ENCODE measurements at regions not wholly inside any gene's neighbourhood (a gene's known extent, or its start where the extent isn't known, plus 50 kb on each side); places are given as distances from the start of the nearest gene placed in this dataset.
"Not testable (repeated sequence)": the region's sequence is repeated elsewhere in the genome, so short reads cannot be mapped to it uniquely, and the experiment has no call there.

DNA sequence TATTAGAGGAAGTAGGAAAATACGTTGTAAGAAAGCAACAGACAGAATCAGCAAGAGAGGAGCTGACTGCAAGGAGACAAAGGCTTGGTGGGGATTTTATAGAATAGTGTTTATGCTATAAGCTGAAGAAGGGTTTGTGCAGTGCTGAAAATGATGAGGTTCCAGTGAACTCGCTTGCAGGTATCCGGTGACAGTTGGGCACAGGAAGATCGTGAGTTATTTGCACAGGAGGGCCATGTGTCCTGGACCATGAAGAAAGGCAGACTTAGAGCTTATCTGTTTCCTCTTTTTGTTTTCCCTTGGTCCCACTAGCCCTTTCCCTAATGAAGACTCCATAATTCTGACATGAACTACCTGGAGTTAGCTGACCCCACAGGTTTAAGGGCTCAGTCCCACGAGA lies 61.4 kb downstream of the NXNL2 start:
- DNase-seq (ENCODE audit: low spot score): no peak

DNA sequence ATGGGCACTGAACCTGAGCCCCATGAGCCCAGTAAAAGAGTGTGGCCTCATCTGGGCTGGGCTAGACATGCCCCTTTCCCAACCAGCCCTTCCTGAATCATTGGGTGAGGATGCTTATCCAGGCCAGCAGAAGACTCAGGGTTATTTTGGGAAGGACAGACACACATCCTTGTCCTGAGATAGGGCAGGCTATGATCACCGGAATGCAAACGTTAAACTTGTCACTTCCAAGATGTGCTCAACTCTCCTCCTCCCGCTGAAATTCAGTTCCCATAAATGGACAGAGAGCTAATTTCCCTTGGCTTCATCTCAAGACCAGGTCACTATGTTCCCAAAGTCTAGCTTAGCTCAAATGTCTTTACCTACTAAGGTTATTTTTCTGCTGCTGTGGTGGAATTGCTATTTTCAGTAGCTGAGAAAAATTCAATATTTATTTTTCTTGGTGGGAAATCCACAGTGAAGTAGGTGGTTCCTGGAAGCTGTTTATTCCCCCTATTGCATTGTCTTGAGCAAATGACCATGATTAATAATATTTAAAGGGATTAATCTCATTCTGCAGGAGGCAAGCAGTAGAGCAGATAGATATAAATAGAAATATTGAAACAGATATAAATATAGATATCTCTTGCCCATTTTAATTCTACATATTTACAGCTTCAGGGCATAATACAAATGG lies 70.0 kb downstream of the NXNL2 start:
- DNase-seq (ENCODE audit: low spot score): no peak

DNA sequence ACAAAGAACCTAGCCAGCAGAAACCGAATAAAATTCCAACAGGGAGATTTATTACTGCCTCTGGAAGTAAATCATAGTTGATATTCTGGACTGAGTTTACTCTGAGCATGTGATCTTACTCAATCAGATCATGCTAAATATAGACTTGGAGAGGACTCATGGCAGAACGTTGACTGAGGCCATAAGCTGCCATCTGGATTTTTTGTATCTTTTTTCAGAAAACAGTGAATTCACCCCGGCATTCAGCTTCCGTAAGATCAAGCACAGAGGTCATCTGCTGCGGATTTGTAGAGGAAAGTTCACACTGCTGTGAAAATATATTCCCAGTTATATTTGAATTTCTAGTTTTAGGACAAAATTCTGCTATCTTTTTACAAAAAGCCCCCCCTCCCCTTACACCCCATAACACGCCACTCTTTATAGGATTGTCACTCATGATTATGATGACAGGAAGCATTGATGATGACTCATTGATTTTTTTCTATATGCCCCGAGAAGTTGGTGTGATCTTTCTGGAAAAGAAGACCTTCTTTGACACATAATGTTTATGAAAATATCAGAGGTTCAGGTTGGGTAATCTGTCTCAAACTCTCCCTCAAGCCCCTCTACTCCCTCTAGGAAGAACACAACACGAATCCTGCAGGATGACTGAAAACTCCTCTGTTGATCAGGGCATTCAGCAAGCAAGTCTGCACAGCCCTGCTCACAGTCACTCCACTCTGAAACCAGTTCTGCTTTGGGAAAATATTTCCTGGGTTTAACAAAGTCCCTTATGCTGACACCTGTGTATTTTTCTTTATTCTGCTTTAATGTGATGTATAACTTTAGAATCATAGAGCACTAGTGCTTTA lies 70.8 kb downstream of the NXNL2 start:
- no peak for DNase-seq (ENCODE audit: low spot score)

DNA sequence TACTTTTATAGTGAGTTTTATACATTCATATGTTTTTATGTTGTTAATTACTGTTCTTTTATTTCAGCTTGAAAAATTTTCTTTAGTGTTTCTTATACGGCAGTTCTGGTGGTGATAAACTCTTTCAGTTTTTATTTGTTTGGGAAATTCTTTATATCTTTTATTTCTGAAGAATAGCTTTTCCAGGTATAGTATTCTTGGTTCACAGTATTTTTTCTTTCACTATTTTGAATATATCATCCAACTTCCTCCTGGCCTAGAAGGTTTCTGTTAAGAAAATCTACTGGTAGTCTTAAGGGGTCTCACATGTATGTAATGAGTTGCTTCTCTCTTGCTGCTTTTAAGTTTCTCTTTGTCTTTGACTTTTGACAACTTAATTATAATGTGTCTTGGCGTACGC lies 79.4 kb downstream of the NXNL2 start:
- no peak for DNase-seq (ENCODE audit: low spot score)

DNA sequence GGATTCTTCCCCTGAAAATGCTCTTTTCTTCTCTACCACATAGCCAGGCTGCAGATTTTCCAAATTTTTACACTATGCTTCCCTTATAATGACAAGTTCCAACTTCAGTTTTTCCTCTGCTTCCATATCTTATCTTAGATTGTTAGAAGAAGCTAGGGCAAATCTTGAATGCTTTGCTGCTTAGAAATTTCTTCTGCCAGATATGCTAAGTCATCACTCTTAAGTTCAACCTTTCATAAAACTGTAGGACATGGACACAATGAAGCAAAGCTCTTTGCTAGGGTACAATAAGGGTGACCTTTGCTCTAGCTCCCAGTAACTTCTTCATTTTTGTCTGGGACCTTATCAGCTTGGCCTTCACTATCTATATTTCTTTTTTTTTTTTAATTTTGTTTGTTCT lies 88.7 kb downstream of the NXNL2 start:
- DNase-seq (ENCODE audit: low spot score): no peak

DNA sequence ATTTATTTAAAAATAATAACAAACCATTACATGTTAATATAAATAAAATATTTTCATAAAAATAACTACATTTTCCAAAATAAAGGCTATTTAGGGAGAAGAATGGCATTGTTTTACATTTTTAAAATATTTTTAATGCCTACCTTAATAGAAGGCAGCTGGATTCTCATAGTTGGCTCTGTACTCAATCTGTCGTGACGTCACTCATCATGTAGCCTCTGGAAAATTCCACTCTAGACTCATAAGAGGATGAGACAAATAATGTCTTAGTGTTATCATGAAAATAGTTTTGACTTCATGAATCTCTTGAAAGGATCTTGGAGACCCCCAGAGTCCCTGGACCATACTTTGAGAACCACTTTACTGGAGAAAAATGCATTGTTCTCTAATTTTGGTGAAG lies 93.1 kb downstream of the NXNL2 start:
- DNase-seq (ENCODE audit: low spot score): no peak

DNA sequence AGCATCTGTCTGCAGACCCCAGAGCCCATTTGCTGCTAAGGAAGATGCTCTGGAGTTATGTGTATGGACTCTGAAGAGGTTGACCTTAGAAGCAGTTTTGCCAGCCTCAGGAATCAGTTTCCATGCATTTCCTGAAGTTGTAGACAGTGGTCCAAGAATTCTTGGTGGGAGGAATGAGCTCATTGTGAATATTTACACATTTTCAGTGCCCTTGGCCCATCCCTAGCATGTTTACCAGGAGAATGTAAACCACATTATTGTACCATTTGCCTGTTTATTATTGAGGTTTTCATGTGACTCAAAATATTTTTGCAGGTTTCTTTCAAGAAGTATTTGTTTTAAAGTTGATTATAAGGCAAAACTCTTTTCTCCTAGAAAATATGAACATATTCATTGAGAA lies 93.8 kb downstream of the NXNL2 start:
- DNase-seq (ENCODE audit: low spot score): no peak

DNA sequence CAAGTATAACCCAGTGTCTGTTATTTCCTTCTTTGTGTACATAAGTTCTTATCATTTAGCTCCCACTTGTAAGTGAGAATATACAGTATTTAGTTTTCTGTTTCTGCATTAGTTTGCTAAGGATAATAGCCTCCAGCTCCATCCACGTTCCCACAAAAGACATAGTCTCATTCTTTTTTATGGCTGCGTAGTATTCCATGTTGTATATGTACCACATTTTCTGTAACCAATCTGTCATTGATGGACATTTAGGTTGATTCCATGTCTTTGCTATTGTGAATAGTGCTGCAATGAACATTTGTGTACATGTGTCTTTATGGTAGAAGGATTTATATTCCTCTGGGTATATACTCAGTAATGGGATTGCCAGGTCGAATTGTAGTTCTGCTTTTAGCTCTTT lies 95.6 kb downstream of the NXNL2 start:
- DNase-seq (ENCODE audit: low spot score): not testable (repeated sequence)

DNA sequence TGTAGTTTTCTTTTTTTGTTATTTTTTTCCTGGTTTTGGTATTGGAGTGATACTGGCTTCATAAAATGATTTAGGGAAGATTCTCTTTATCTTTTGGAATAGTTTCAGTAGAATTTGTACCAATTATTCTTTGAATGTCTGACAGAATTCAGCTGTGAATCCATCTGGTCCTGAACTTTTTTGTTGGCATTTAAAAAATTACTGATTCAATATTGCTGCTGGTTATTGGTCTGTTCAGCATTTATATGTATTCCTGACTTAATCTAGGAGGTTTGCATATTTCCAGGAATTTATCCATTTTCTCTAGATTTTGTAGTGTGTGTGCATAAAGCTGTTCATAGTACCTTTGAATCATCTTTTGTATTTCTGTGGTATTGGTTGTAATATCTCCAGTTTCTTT lies 100.2 kb downstream of the NXNL2 start:
- no peak for DNase-seq (ENCODE audit: low spot score)

DNA sequence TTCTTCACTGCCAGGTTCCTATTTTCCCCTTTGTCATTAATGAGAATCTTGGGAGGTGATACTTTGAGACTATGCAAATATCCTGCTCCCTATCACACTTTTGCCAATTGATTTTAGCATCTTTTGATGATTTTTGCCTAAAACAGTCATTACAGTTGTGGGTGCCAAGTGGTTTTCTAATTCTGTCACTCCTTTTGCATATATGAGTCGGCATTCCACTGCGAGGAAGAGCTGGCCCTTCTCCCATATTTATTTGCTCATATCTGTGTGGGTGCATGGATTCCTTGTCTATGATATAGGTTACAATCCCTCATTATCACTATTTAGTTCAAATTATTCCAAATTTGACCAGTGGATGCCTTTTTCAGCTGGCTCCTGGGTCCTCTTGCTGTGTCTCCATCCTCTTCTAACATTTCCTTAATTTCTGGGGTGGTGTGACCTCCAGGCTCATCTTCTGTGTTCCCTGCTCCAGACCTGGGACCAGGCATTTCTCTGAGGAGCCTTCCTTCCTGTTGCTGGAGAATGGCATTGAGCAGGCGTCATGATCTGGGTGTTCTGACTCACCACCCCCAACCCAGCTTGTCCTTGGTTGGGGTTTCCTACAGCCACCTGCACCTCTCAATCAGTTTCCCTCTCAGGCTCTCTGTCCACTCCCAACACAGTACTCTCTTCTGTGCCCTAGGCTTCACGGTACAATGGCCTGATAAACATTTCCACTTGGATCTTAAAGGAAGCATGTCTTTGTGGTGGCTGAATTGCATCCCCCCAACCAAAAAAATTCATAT lies 106.7 kb downstream of the NXNL2 start:
- DNase-seq (ENCODE audit: low spot score): no peak

DNA sequence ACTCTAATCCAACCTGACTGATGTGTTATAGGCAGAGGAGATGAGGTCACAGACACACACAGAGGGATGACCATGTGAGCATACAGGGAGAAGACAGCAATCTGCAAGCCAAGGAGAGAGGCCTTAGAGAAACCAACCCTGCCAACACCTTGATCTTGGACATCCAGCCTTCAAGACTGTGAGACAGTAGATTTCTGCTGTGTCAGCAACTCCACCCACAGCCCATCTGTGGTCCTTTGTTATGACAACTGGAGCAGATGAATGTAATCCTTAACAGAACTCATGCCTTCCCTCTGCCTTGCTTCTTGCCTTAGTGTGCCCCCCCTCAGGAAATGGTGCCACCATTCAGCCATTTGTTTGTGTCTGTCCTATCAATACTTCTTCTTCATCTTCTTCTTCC lies 107.4 kb downstream of the NXNL2 start:
- no peak for DNase-seq (ENCODE audit: low spot score)

DNA sequence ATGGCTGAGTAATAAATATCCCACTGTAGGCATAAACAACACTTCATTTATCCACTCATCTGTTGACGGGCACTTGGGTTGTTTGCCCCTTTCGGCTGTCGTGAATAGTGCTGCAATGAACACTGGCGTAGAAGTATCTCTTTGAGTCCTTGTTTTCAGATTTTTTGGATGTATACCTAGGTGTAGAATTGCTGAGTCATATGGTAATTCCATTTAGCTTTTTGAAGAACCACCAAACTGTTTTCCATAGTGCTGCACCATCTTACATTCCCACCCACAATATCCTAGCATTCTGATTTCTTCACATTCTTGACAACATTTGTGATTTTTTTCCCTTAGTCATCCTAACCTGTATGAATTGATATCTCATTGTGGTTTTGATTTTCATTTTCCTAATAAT lies 109.0 kb downstream of the NXNL2 start:
- DNase-seq (ENCODE audit: low spot score): no peak

DNA sequence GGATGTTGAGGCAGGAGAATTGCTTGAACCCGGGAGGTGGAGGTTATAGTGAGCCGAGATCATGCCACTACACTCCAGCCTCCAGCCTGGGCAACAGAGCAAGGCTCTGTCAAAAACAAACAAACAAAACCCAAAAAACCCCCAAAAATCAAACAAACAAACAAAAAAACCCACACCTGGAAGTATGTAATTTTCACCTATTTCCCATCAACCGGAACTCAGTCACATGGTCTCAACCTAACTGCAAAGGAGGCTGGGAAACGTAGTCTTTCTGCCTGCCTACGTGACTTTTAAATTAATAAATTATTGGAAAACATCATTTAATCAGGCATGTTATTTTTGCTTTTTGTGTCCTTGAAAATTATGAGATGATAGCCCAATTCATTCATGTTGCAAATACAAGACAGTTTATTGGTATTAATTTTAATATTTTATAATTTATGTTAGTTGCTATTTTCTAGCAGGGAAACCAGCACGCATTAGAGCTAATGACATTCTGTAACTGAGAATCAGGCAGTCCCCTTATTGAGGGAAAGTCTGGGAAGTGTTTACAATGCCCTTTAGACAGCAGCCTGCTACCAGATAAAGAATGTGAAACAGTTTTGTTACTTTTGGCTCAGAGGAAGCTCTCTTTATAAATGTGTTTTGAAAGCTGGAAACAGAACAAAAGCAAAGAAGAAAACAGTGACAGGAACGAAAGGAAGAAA lies 110.3 kb downstream of the NXNL2 start:
- no peak for DNase-seq (ENCODE audit: low spot score)

DNA sequence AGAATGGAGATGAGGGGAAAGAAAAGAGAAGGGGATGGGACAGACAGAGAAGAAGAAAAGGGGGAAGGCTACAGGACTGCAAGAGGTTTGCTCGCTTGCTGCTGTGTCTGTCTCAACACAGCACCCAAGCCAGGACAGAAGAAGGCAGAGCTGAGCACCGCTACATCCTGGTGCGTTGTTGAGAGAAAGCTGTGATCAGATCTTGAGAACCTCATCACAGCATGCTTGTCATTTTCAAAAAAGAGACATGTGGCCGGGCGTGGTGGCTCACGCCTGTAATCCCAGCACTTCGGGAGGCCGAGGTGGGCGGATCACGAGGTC lies 110.9 kb downstream of the NXNL2 start:
- no peak for DNase-seq (ENCODE audit: low spot score)

DNA sequence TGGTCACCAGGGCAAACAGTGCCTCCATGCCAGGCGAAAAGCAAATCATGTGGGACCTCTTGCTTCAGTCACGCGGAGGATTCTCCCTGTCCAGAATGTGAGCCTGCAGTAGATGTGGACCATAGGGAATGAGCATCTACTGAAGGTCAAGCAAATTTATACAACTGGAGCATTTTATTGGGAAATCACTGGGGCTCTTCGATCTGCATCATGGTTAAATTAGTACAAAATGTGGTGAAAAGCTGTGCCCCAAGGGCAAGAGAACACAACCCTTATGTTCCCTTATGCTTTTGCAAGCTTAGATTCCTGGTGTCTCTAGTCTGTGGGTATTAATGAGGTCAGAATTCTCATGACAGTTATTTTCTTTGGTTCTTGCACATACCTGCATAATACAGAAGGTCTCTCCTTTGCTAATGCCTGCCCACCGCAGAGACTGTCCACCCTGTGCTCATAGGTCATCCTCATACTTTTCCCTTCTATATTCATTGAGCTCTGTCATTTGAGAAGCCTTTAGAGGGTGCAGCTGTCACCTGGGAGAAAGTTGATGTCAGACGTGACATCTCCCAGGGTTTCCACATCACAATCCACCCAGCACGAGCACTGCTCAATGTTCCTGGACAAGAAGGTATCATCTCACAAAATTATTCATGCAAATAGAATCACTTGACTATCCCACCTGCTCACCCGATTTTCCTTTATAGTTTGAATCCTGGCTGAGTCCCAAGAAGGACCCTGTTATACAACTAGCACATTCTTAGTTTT lies 111.7 kb downstream of the NXNL2 start:
- no peak for DNase-seq (ENCODE audit: low spot score)

DNA sequence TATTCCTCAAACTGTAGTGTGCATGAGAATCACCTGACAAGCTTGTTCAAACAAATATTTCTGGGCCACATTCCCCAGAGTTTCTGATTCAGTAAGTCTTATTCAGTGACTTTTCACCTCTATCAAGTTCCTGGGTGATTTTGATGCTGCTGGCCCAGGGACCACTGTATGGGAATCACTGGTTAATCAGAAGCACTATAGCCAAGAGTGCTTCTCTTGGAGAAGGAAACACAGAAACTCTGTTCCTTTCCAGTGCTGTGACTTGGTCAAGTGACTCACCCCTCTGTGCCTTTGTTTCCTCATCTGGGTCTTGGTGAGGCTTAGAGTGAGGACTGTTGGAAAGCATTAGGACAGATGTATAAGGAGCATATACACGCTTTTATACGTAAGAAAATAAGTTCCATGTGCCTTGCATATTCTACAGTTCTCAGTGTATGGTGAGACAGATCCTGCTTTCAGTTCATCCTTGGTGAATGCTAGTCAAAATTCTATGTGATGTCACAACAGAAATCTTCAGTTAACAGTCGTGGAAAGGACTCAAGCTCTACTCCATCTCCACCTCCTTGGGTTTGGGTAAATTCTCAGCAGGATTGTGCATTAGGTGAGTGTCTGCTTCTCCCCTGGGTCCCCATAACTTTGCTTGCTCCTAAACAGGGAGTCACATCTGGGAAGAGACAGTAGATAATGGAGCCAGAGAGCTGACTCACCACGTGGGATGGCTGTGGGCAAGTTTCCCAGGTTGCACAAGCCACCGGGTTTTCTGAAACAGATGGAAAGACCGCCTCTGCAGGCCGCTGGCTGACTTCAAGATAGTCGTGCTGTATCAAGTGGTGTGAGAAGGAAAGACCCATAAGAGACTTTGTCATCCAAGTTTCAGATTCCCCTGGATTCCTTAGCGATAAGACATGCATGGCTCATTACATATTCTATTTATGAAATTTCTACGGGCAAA lies 117.0 kb downstream of the NXNL2 start:
- DNase-seq (ENCODE audit: low spot score): no peak

DNA sequence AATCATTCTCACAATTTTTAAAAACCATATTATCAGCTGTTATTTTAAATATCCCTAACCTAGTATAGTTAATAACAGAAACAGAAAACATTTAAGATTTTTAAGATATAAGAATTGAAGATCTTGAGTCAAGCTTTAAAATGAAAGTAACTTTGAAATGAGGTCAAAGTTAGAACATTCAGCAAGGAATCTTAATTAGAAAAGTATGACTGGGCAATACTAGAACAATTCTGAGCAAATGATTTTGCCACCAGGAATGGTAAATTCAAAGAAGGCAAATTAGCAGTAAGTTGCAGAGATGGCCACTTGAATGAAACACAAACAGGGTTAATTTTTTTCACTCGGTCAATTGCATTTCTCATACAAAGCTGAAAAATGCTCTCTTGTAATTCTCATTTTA lies 117.9 kb downstream of the NXNL2 start:
- DNase-seq (ENCODE audit: low spot score): no peak

DNA sequence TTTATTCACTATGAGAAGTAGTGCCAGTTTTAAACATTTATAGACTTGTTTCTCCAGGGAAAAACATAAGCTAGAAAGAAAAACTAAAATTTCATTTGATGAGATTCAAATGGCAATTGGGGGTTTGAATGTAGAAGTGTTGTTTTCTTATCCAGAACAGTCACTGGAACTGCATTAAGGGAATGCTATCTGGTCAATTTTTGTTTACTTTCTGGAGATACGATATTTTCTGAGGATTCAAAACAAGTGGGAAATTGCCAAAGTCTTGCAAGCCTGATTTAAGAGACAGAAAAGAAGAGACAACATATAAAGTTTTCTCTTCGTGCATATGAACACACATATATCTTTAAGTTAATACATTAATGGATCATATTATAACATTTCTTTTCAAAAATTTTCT lies 118.4 kb downstream of the NXNL2 start:
- DNase-seq (ENCODE audit: low spot score): no peak

DNA sequence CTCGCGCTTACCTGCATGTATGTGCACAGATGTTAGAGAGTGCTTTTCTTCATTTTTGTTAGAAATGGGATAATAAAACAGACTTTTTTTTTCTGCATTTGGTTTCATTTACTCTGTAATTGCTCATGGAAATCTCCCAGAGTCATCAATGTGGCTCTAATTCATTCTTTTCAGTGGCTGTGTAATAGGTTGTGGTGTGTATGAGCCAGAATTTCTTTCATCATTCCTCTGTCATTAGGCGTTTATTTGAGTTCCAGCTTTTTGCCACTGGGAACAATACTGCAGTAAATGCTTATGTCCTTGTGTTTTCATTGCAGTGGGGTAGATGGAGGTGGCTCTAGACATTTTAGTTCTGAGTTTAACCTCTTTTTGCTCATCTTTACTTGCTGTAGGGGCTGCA lies 118.9 kb downstream of the NXNL2 start:
- no peak for DNase-seq (ENCODE audit: low spot score)

DNA sequence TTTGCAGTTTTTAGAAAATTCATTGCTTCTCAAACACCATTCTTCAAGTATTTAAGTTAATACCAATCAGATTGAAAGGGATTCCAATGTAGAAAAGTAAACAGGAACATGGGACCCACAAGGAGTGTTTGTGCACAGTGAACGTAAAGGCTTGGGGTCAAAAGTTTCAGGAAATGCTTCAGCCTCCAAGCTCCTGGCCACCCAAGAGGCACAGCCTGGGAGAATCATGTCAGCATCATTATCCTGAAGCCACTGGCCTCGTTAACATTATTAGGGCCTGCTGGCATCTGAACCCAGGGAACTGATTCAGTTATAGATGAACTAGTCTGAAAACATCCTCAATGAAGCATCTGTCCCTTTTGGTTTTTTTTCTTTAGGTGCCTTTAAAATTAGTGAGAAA lies 122.9 kb downstream of the NXNL2 start:
- no peak for DNase-seq (ENCODE audit: low spot score)

Measured in hematopoietic multipotent progenitor cell treated with erythropoietin and hydrocortisone succinate and interleukin-3 and kit ligand, for 15 days (in vitro differentiated cells).